IMR-90 (cell line): ENCODE measurements at regions not wholly inside any gene's neighbourhood (a gene's known extent, or its start where the extent isn't known, plus 50 kb on each side); places are given as distances from the start of the nearest gene placed in this dataset.

ENCODE experiments used
- ATAC-seq: fragments of 200-7000 bp; cut with Tn5 transposase; 2 replicates; pipeline ENCODE4 v1.9.1; 2020; ENCODE audit warnings: low read depth, mild to moderate bottlenecking, moderate library complexity
- BruUV-seq: library from RNA; stranded (reverse); fragments of 400-500 nt; replicated peaks from 2 replicates; lab custom pipeline; 2021; lab: Mats Ljungman, UMichigan
- CTCF ChIA-PET: fragments of 300-600 bp; formaldehyde crosslinking; extraction: SDS; loops from one replicate; lab custom pipeline; 2021; ENCODE audit warnings: antibody characterized with exemption; lab: Yijun Ruan, JAX
- POLR2A ChIA-PET: fragments of 300-600 bp; sonication (Branson Sonifier 250); formaldehyde crosslinking; loops from one replicate; lab custom pipeline; 2022; ENCODE audit warnings: antibody characterized with exemption; ENCODE audit not compliant: unreplicated experiment; lab: Charles Lee
- DNase-seq: peaks from one replicate; pipeline ENCODE4 v3.0.0; 2013
- H2AFZ ChIP-seq: replicated peaks from 2 replicates; pipeline ENCODE3; 2013; ENCODE audit warnings: low read length, mild to moderate bottlenecking; ENCODE audit not compliant: poor library complexity
- H2AK5ac ChIP-seq: 2 replicates; pipeline ENCODE4 v1.6.1; 2013; ENCODE audit warnings: low read depth, low read length, inconsistent platforms
- H2AK9ac ChIP-seq: replicated peaks from 2 replicates; pipeline ENCODE3; 2013; ENCODE audit warnings: mild to moderate bottlenecking, low read depth, low read length, moderate library complexity; ENCODE audit not compliant: poor library complexity
- H2BK120ac ChIP-seq: 2 replicates; pipeline ENCODE4 v1.6.1; 2013; ENCODE audit warnings: low read depth, low read length, inconsistent platforms
- H2BK15ac ChIP-seq: 3 replicates; pipeline ENCODE4 v1.6.1; 2013; ENCODE audit warnings: low read depth, low read length, inconsistent platforms
- H2BK20ac ChIP-seq: 2 replicates; pipeline ENCODE4 v1.6.1; 2013; ENCODE audit warnings: low read depth, mild to moderate bottlenecking, inconsistent platforms, low read length, moderate library complexity
- H2BK5ac ChIP-seq: 2 replicates; pipeline ENCODE4 v1.6.1; 2013; ENCODE audit warnings: mild to moderate bottlenecking, low read depth, low read length, inconsistent platforms; ENCODE audit not compliant: poor library complexity, severe bottlenecking
- H3K14ac ChIP-seq: replicated peaks from 2 replicates; pipeline ENCODE4 v1.6.1; 2013; ENCODE audit warnings: low read depth, low read length, inconsistent platforms
- H3K18ac ChIP-seq: 2 replicates; pipeline ENCODE4 v1.6.1; 2013; ENCODE audit warnings: low read depth, low read length, control low read depth
- H3K23ac ChIP-seq: 2 replicates; pipeline ENCODE4 v1.6.1; 2013; ENCODE audit warnings: low read depth, low read length, inconsistent platforms
- H3K27ac ChIP-seq: 2 replicates; pipeline ENCODE4 v1.5.1; 2013; ENCODE audit warnings: mild to moderate bottlenecking, control low read depth, low read length; ENCODE audit not compliant: insufficient read depth
- H3K27me3 ChIP-seq: 2 replicates; pipeline ENCODE4 v1.6.1; 2013; ENCODE audit warnings: low read length; ENCODE audit not compliant: control insufficient read depth, insufficient read depth
- H3K36me3 ChIP-seq: 2 replicates; pipeline ENCODE4 v1.6.1; 2013; ENCODE audit warnings: low read length, mixed read lengths; ENCODE audit not compliant: control insufficient read depth, insufficient read depth
- H3K4ac ChIP-seq: 2 replicates; pipeline ENCODE4 v1.6.1; 2013; ENCODE audit warnings: low read depth, low read length, inconsistent platforms
- H3K4me1 ChIP-seq: 2 replicates; pipeline ENCODE4 v1.6.1; 2013; ENCODE audit warnings: low read length, mixed read lengths; ENCODE audit not compliant: control insufficient read depth, insufficient read depth
- H3K4me2 ChIP-seq: 2 replicates; pipeline ENCODE4 v1.6.1; 2013; ENCODE audit warnings: low read depth, mild to moderate bottlenecking, control low read depth, low read length, moderate library complexity
- H3K4me3 ChIP-seq: 2 replicates; pipeline ENCODE4 v1.5.1; 2013; ENCODE audit warnings: low read depth, mild to moderate bottlenecking, control low read depth, low read length, moderate library complexity; ENCODE audit not compliant: insufficient read depth
- H3K56ac ChIP-seq: 2 replicates; pipeline ENCODE4 v1.6.1; 2013; ENCODE audit warnings: low read length, inconsistent platforms; ENCODE audit not compliant: insufficient read depth; ENCODE audit errors: extremely low read depth
- H3K79me1 ChIP-seq, 2 experiments: 2 replicates each; pipeline ENCODE4 v1.6.1; 2013; ENCODE audit warnings: low read length in 2 of 2, inconsistent platforms in 1 of 2, low read depth in 1 of 2
- H3K9ac ChIP-seq: 2 replicates; pipeline ENCODE4 v1.6.1; 2013; ENCODE audit warnings: low read depth, low read length, control low read depth
- H3K9me1 ChIP-seq: 2 replicates; pipeline ENCODE4 v1.6.1; 2013; ENCODE audit warnings: low read length, inconsistent platforms; ENCODE audit not compliant: insufficient read depth
- H3K9me3 ChIP-seq: 2 replicates; pipeline ENCODE4 v1.6.1; 2013; ENCODE audit warnings: low read length; ENCODE audit not compliant: control insufficient read depth, insufficient read depth
- H4K20me1 ChIP-seq: 2 replicates; pipeline ENCODE4 v1.6.1; 2013; ENCODE audit warnings: low read length, inconsistent platforms; ENCODE audit not compliant: insufficient read depth
- H4K5ac ChIP-seq: 2 replicates; pipeline ENCODE4 v1.6.1; 2013; ENCODE audit warnings: mild to moderate bottlenecking, low read depth, low read length, control low read depth
- H4K8ac ChIP-seq, 2 experiments: 2 replicates each; pipeline ENCODE4 v1.6.1; 2013; ENCODE audit warnings: low read depth in 2 of 2, low read length in 2 of 2, control low read depth in 1 of 2, inconsistent platforms in 1 of 2
- H4K91ac ChIP-seq: 2 replicates; pipeline ENCODE4 v1.6.1; 2013; ENCODE audit warnings: low read depth, low read length, inconsistent platforms; ENCODE audit not compliant: insufficient read depth
- CEBPB ChIP-seq: IDR thresholded peaks from 2 replicates; pipeline ENCODE4 v1.6.1; 2012; ENCODE audit warnings: low read depth, low read length, improper control_type of control experiment
- CHD1 ChIP-seq: IDR thresholded peaks from 2 replicates; pipeline ENCODE4 v1.6.1; 2012; ENCODE audit warnings: low read depth, low read length, improper control_type of control experiment
- RCOR1 ChIP-seq: IDR thresholded peaks from 2 replicates; pipeline ENCODE4 v1.6.1; 2012; ENCODE audit warnings: mild to moderate bottlenecking, low read length, improper control_type of control experiment; ENCODE audit not compliant: insufficient replicate concordance
- RFX5 ChIP-seq: IDR thresholded peaks from 2 replicates; pipeline ENCODE4 v1.8.0; 2012; ENCODE audit warnings: low read depth, mild to moderate bottlenecking, low read length, moderate library complexity
- WGBS, 2 experiments: methylation state at CpG; one replicate each; pipeline versions ENCODE4 v1.1.5 to v1.1.7; 2013; ENCODE audit warnings: missing lambda C conversion rate in 2 of 2; ENCODE audit not compliant: insufficient read length in 1 of 2; ENCODE audit errors: extremely low coverage in 2 of 2; 5-methylcytosine and 5-hydroxymethylcytosine counted together
- dilution Hi-C: fragments of 300-500 bp; cut with HindIII; formaldehyde crosslinking; loops from one replicate; pipeline ENCODE4 v1.14.3; 2018; ENCODE audit warnings: low sequenced_read_pairs; ENCODE audit not compliant: unreplicated experiment
- in situ Hi-C: fragments of 300-500 bp; cut with MboI; formaldehyde crosslinking; loops from 3 replicates; pipeline ENCODE4 v1.14.3; 2019; ENCODE audit warnings: low sequenced_read_pairs, inconsistent platforms, mixed read lengths
- intact Hi-C: fragments of 100-400 bp; cut with micrococcal nuclease; formaldehyde crosslinking; loops from 2 replicates; pipeline ENCODE4 v1.10.0; 2022

DNA sequence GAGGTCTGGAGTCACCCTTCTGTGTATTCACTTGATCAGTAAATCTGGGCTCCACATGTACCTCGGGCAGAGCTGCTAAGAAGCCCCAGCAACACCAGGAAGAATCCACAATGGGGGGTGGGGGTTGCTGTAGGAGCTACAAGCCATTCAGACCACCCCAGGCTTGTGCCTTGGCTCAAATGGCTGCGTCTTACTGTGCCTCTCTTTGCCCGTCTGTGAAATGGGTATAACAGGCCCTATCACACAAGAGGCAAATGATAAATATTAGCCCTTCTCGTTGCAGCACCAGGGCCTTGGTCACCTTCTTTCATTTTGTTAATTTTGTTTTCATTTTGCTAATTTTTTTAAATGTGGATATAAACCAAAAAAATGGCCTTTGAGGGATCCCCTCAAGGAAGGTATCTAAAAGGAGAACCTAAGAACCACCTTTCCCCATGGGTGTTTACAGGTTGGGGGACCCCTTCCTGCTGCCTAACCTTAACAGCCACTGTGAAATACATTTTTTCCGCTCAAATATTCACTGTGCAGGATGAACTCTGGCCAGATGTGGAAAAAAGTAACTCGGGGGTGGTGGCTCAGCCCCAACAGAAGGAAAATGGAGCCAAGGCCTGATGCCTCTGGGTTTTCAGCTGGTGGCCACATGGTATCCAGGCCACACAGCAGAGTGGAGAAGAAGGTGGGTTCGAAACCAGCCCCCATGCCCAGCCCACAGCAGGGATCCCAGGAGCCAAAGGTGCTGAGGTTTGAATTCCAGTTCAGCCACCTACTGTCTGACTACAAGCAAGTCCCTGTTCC lies 284.0 kb downstream of the MN1 start (continued):
- no peak for TF ChIP-seq CEBPB
- TF ChIP-seq RCOR1: no peak
- TF ChIP-seq RFX5: no peak

GRCh38 chr22:27518531-27519340 lies 282.8 kb downstream of the MN1 start:
- no TSS peak for BruUV-seq
- H2BK5ac ChIP-seq: no peak overlapping the region
- no peaks in the 10 kb centered on the region for H3K36me3 ChIP-seq
- in situ Hi-C loops: no loop called here
- H3K9me3 ChIP-seq: no peaks in the 10 kb centered on the region
- 0 out of 2 replicates have a peak, but pooled peaks cover 2% of the 10 kb centered on the region for H3K9me1 ChIP-seq
- H3K4me2 ChIP-seq: no peak overlapping the region
- peaks cover 2% of the 10 kb centered on the region; the same call in 1 of the 2 replicates for H3K4me1 ChIP-seq
- H2AK5ac ChIP-seq: no peak overlapping the region; the same call in 1 of the 2 replicates
- CTCF ChIA-PET: no interaction called here
- H3K4ac ChIP-seq: no peak overlapping the region
- peak overlapping the region; percentile 33 for H2AFZ ChIP-seq
- no peak overlapping the region for H3K18ac ChIP-seq
- WGBS, 2 experiments: 40% methylated on average over 3 of the region's 16 CpGs; no CpG with 5 or more reads in 1 of the 2 experiments
- no peak overlapping the region for H2BK120ac ChIP-seq
- H3K27me3 ChIP-seq: peaks cover 8% of the 10 kb centered on the region
- no peak overlapping the region for H3K14ac ChIP-seq
- ATAC-seq (no peak; the same call in 1 of the 2 replicates), DNase-seq (peak; percentile 16)
- no peak overlapping the region for H3K23ac ChIP-seq
- no peak overlapping the region for H3K9ac ChIP-seq
- POLR2A ChIA-PET: no interaction called here
- no peak overlapping the region for H4K91ac ChIP-seq
- dilution Hi-C loops: no loop called here
- no peak overlapping the region for H3K27ac ChIP-seq
- H2AK9ac ChIP-seq: no peak overlapping the region
- intact Hi-C loops: no loop called here
- no peak overlapping the region for H3K4me3 ChIP-seq
- H4K20me1 ChIP-seq: no peaks in the 10 kb centered on the region
- H4K8ac ChIP-seq: no peak overlapping the region
- no peak for TF ChIP-seq CHD1
- H2BK15ac ChIP-seq: no peak overlapping the region
- no peaks in the 10 kb centered on the region for H3K79me1 ChIP-seq
- H4K5ac ChIP-seq: no peak overlapping the region
- H2BK20ac ChIP-seq: no peak overlapping the region
- H3K56ac ChIP-seq: no peak overlapping the region
